ENCODE measurements at regions not wholly inside any gene's neighbourhood (a gene's known extent, or its start where the extent isn't known, plus 50 kb on each side); places are given as distances from the start of the nearest gene placed in this dataset.
"Not testable (repeated sequence)": the region's sequence is repeated elsewhere in the genome, so short reads cannot be mapped to it uniquely, and the experiment has no call there.

- not testable (repeated sequence) for TF ChIP-seq REST (IDR thresholded peaks at IDR 0.05; ENCODE audit: borderline replicate concordance in 1 of 2, low read depth in 1 of 2, low read length in 2 of 2); ZKSCAN1 (IDR thresholded peaks at IDR 0.05; ENCODE audit: low read length); CTCF (CRISPR knock-in tag; IDR thresholded peaks at IDR 0.05); SOX5 (CRISPR knock-in tag; IDR thresholded peaks at IDR 0.05; ENCODE audit: borderline replicate concordance); POLR2A (IDR thresholded peaks at IDR 0.05; ENCODE audit: insufficient read depth in 1 of 2, low read depth in 2 of 2, low read length in 2 of 2); ZBTB21 (CRISPR knock-in tag; IDR thresholded peaks at IDR 0.05); ZNF280B (CRISPR knock-in tag; IDR thresholded peaks at IDR 0.05; ENCODE audit: borderline replicate concordance); POLR2AphosphoS5 (IDR thresholded peaks at IDR 0.05; ENCODE audit: low read depth, low read length); ZXDC (CRISPR knock-in tag; IDR thresholded peaks at IDR 0.05); ZKSCAN5 (CRISPR knock-in tag; IDR thresholded peaks at IDR 0.05); ZNF704 (CRISPR knock-in tag; IDR thresholded peaks at IDR 0.05; ENCODE audit: borderline replicate concordance)
Observed at GRCh38 chrX:150125045-150125444, 186.8 kb upstream of the EOLA2 start.

Data from HepG2 (cell line).